Fibroblast of peridontal ligament (primary cell): ENCODE measurements at regions not wholly inside any gene's neighbourhood (a gene's known extent, or its start where the extent isn't known, plus 50 kb on each side); places are given as distances from the start of the nearest gene placed in this dataset.
"Not testable (repeated sequence)": the region's sequence is repeated elsewhere in the genome, so short reads cannot be mapped to it uniquely, and the experiment has no call there.

Experiments used
- DNase-seq: peaks from one replicate; pipeline ENCODE4 v3.0.0-alpha.2; 2010; ENCODE audit errors: extremely low read depth

DNA sequence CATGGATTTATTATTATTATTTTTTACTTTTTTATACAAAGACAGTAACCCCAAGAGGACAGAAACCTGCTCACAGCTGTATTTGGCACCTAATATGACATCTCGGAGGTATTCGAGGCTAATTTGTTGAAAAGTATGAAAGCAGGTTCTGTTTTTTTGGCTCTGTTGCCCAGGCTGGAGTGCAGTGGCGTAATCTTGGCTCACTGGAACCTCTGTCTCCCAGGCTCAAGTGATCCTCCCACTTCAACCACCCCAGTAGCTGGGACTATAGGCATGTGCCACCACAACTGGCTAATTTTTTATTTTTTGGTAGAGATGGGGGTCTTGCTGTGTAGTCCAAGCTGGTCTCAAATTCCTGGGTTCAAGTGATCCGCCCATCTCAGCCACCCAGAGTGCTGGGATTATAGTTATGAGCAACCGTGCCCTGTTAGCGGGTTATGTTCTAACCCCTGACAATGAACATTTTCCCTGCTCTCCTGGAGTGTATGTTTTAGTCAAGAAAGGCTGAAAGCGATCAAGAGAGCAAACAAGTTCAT lies 53.7 kb upstream of the ZNF217 start:
- no peak for DNase-seq

DNA sequence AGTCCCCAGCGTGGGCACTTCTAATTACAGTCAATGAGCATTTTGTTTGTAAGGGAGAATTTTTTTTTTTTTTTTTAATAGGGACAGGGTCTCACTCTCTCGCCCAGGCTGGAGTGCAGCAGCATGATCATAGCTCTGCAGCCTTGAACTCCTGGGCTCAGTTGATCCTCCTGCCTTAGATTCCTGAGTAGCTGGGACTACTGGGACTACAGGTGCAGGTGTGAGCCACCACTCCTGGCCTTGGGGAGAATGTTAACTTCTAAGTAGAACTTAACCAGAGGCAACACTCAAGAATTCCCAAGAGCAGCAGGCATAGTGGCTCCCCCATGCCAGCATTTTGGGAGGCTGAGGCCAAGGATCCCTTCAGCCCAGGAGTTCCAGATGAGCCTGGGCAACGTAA lies 52.9 kb upstream of the ZNF217 start:
- no peak for DNase-seq

DNA sequence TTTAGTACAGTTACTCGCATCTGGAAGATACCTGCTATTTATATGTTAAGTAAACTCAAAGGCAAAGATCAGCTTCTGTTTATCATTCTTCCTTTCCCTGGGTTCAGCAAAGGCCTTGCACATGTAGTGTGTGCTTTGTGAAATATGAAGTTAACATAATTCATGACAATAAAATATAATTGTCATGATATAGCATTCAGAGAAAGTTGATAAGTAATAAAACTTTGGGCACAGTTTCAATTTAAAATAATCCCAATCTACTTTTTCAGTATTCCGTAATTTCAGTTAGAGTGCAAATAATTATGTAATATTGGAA lies 51.9 kb upstream of the ZNF217 start:
- no peak for DNase-seq

DNA sequence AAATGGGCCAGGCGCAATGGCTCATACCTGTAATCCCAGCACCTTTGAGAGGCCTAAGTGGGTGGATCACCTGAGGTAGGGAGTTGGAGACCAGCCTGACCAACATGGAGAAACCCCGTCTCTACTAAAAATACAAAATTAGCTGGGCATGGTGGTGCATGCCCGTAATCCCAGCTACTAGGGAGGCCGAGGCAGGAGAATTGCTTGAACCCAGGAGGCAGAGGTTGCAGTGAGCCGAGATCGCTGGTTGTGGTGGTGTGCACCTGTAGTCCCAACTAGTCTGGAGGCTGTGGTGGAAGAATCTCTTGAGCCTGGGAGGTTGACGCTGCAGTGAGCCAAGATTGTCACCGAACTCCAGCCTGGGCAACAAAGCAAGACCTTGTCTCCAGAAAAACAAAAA lies 50.5 kb upstream of the ZNF217 start:
- DNase-seq = not testable (repeated sequence)
